ENCODE measurements at regions not wholly inside any gene's neighbourhood (a gene's known extent, or its start where the extent isn't known, plus 50 kb on each side); places are given as distances from the start of the nearest gene placed in this dataset.

DNA sequence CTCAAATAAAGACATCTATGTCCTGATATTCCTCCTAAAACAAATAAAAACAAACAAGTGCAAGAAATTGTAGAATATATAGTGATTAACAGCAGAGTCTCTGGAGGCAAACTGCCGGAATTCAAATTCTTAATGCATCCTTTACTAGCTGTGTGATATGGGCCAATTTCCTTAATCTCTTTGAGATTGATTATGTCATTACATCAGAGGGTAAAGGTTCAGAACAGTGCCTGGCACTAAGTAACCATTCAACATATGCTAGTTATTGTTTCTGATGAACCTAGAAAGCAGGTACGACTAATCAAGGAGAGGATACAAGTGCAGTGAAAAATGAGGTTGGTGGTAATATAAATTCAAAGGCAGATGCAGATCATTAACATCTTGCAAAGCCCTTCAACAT is 81.1 kb upstream of the ADAMTS19 start:
- Mint-ChIP-seq H3K9me3 (no peaks in the 10 kb centered on the region), H3K27ac (no peak overlapping the region), H3K36me3 (no peaks in the 10 kb centered on the region)
- ATAC-seq (no peak), DNase-seq (ENCODE audit: low spot score in 2 of 2) (no peak)

DNA sequence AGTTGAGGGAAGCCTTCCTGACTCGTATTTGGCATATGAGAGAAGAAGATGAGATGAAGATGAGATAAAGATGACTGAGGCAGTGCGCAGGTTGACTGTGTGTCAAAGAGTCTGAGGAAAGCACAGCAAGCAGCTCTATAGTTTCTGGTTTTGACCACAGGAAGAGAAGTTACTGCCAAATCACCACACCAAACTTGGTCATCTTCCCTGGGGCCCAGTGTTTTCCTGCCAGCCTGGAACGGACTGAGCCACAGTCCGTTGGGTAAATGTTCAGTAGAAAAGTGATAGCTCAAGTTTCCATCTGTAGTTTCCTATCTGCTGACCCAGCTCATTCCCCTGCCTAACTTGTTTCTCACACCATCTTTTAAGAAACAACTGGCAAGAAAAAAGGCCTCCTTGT is 80.7 kb upstream of the ADAMTS19 start:
- Mint-ChIP-seq H3K36me3 (no peaks in the 10 kb centered on the region), H3K9me3 (no peaks in the 10 kb centered on the region), H3K27ac (no peak overlapping the region)
- DNase-seq (ENCODE audit: low spot score in 2 of 2) (no peak), ATAC-seq (no peak)

DNA sequence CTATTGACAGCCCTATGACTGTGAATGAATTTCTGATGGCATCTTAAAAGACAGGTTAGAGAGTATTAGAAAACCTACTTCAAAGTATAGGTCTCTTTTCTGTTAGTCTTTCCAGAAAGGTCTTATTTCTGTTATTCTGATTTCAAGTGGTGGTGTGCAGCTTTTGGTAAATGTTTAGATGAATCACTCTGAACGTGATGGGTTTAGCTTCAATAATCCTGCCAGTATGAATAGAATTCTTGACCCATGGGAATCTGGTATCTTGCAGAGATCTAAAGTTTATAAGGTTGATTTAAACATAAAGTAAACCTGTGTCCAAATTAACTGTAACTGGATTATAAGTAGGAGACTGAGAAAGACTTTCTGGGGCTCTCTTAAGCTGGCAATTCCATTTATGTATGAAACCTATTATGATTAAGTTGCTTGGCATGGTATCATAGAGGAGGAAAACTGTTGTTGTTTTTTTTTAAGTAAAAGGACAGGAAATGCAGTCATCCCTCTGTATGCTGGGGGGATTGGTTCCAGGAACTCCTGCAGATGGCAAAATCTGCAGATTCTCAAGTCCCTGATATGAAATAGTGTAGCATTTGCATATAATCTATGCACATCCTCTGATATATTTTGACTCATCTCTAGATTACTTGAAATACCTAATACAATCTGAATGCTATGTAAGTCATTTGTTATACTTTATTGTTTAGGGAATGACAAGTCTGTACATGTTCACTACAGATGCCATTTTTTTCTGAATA is 77.0 kb upstream of the ADAMTS19 start:
- ATAC-seq (no peak), DNase-seq (ENCODE audit: low spot score in 2 of 2) (no peak)
- no peaks in the 10 kb centered on the region for H3K9me3 Mint-ChIP-seq
- H3K27ac Mint-ChIP-seq = no peak overlapping the region
- H3K36me3 Mint-ChIP-seq = no peaks in the 10 kb centered on the region

DNA sequence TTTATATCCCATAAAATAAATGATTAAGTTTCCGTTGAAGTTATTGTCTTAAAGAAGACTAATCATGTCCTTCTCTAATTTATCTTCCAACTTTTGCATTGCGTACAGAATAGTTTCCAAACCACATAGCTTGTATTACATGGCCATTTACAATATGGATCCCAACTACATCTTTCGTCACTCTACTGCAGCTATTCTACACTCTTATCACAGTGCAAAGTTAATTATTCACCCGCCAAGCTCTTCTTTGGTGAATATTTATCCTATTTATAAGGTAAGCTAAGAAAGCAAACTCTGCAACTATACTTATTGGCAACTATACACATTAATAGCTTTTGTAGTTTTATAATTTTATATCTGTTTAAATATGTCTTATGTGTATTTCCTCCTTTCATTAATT is 75.9 kb upstream of the ADAMTS19 start:
- H3K27ac Mint-ChIP-seq = no peak overlapping the region
- no peaks in the 10 kb centered on the region for H3K9me3 Mint-ChIP-seq
- ATAC-seq (no peak), DNase-seq (ENCODE audit: low spot score in 2 of 2) (no peak)
- no peaks in the 10 kb centered on the region for H3K36me3 Mint-ChIP-seq

DNA sequence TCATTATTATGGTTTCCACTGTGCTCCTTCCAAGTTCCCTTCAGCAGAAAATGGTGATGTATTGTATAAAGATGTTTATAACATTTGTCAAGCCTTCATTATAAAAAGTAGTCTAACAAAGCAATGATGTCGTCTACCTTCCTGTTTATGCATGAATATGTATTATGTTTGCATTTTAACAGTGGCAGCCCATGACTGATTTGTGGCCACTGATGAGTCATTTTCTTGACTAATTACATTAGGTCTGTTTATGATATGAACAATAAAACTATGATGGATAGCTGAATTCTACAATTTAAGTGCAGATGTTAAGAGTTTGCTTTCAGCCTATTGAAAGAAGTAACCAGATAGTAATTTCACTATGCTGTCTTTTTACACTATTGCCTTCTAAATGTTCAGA is 75.4 kb upstream of the ADAMTS19 start:
- Mint-ChIP-seq H3K9me3 (no peaks in the 10 kb centered on the region), H3K27ac (no peak overlapping the region), H3K36me3 (no peaks in the 10 kb centered on the region)
- DNase-seq (ENCODE audit: low spot score in 2 of 2) (no peak), ATAC-seq (no peak)

DNA sequence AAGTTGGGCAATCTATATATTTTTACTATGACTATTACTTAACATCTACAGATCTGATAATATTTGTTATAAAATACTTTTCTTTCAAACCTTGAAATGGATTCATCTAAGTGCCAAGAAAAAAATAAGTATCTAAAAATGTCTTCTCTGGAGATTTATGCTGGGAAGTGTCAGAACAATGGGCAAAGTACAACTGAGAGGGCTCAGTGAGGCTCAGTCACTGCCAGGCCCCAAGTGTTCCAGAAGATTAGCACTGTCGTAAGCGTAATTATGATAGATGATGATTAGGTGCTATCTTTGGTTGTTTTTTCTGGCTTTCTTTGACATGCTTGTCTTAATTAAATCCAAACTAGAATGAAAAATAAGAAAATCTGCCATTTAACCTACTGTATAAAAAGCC is 72.2 kb upstream of the ADAMTS19 start:
- no peaks in the 10 kb centered on the region for H3K9me3 Mint-ChIP-seq

DNA sequence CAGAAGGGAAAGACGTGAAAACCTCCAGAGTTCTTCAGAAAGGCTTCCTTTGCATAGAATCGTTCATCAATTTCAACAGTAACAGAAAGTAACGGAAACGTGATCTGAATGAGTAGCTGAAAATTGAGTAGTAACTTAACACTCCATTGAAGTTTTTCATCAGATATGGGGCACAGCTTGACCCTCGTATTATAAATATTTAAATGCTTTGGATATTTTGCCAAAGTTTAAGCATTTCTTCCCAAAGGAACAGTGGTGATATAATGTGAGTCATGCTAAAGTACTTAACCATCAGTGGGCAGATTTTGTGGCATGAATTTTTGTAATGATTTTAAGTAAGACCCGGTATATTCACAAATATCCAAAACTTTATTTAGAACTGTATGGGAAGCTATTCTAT is 67.4 kb upstream of the ADAMTS19 start:
- H3K27ac Mint-ChIP-seq = no peak overlapping the region
- peaks cover 7 to 11% of the 10 kb centered on the region in 2 donors for H3K9me3 Mint-ChIP-seq
- ATAC-seq = no peak
- no peaks in the 10 kb centered on the region for H3K36me3 Mint-ChIP-seq
- DNase-seq (ENCODE audit: low spot score in 2 of 2) = no peak

More for the DNA sequence above, 72.2 kb upstream of the ADAMTS19 start:
- no peak for ATAC-seq
- DNase-seq (ENCODE audit: low spot score in 2 of 2) = no peak
- no peak overlapping the region for H3K27ac Mint-ChIP-seq
- no peaks in the 10 kb centered on the region for H3K36me3 Mint-ChIP-seq

DNA sequence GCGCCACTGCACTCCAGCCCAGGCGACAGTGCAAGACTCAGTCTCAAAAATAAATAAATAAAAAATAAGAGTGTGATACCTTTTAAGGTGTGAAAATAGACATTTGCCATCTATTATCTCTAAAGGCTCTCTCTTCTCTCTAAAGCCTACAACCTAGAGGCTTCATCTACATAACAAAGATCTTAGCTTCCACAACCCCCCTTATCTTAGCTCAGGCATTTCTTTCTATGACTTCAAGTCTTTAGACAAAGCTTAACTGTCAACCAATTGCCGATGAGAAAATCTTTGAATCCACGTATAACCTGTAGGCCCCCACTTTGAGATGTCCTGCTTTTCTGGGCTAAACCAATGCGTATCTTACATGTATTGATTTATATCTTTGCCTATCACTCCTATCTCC is 64.9 kb upstream of the ADAMTS19 start:
- Mint-ChIP-seq H3K9me3 (peaks cover 7 to 11% of the 10 kb centered on the region in 2 donors), H3K27ac (no peak overlapping the region), H3K36me3 (no peaks in the 10 kb centered on the region)
- no peak for DNase-seq (ENCODE audit: low spot score in 2 of 2)
- no peak for ATAC-seq

DNA sequence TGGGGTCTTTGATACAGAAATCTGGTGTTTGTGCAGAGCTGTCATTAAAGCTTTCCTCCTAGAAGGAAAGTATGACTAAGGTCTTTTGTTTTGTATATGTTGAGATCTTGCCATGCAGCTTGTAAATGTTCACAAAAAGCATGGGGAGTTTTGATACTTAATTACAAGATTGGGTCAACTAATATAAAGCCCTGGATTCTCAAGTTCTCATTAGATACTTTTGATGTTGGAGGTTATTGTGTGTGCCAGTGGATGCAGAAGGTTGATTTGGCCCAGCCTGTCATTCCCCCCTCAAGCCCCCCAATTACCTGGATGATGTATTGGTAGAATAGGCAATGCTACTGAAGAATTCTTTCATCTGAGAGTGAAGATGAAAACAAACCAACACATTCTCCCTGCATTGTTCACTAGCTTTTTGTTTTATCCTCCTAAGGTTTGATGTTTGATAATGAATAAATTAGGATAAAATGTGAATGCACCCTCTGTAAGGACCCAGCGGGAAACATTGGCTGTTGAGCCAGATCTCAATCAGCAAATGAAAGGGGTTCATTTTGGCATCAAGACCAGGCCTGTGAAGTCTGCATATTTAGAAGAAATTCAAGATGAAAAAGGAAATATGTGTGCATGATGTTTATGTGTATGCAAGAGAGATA is 61.9 kb upstream of the ADAMTS19 start:
- ATAC-seq (no peak), DNase-seq (ENCODE audit: low spot score in 2 of 2) (no peak)
- H3K9me3 Mint-ChIP-seq = peaks cover 7 to 11% of the 10 kb centered on the region in 2 donors
- H3K36me3 Mint-ChIP-seq = no peaks in the 10 kb centered on the region
- no peak overlapping the region for H3K27ac Mint-ChIP-seq

DNA sequence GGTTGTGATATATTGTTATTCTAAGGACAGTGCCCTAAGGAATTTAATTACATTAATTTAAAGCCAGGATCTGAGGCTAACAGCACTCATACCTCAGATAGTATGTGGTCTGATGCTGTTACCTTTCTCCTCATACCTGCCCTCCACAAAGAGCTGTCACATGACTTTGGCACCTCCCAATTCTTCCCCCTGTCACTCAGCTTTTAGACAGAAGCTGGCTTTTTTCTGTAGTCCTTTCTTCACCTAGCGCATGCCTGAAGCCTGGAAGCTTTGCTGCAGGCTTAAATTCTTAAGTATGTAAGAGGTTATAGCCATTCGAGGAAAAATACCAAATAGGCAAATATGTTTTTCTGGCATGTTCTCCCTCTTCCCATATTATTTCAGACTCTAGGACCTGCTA is 61.0 kb upstream of the ADAMTS19 start:
- Mint-ChIP-seq H3K36me3 (no peaks in the 10 kb centered on the region), H3K9me3 (peaks cover 7 to 11% of the 10 kb centered on the region in 2 donors), H3K27ac (no peak overlapping the region)
- DNase-seq (ENCODE audit: low spot score in 2 of 2) (no peak), ATAC-seq (no peak)

DNA sequence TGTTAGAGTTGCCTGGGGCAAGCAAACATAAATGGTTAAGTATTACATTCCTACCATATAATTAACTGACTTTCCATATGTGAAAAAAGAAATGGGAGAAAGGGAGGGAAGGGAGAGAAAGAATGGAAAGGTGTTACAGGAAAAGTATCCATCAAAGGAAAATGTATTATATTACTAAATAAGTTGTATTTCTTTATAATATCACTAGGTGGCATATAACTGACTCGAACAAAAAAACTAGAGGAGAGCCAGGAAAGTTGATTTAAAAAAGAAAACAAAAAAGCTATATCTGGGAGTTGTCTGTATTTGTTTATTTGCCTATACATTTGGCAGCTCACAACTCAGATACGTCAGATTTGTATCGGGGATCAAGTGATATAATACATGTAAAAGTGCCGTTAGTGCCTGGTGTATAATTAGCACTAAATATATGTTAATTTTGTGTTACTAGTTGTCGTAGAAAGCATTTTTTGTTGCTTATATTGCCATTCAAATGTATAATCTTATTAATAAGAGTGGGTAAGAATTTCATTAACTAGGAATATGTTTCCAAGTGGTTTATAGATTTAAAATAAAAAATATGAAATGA is 59.6 kb upstream of the ADAMTS19 start:
- no peak for ATAC-seq
- Mint-ChIP-seq H3K9me3 (peaks cover 7 to 11% of the 10 kb centered on the region in 2 donors), H3K27ac (no peak overlapping the region), H3K36me3 (no peaks in the 10 kb centered on the region)
- no peak for DNase-seq (ENCODE audit: low spot score in 2 of 2)

DNA sequence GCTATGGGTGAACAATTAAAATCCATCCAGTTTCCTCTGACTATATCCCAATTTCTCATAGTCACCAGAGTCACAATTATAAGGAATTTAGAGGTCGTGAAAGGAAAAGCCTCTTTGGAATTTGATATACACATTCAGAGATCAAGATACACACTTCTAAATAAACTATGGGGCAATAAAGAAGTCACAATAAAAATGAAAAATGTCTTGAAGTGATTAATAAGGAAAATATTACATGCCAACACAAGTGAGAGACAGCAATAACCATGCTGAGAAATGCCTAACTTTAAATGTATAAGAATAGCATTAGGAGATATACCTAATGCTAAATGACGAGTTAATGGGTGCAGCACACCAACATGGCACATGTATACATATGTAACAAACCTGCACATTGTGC is 54.9 kb upstream of the ADAMTS19 start:
- ATAC-seq = no peak
- H3K27ac Mint-ChIP-seq = no peak overlapping the region

DNA sequence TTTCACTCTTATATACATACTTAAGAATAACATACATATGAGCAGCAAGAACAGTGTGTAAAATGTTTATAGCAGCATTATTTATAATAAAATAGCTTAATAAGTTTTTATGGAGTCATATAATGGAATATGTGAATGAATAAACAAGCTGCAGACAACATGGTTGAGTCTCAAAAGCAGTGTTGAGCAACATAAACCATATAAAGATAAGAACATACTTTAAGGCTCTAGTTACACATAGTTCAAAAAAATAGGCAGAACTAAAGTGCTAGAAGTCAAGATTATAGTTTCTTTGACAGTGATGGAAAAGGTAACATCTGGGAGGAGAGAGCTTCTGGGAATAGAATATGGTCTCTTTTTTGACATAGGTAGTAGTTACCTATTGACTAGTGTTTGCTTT is 53.7 kb upstream of the ADAMTS19 start:
- no peak for ATAC-seq
- peaks cover 0 to 5% of the 10 kb centered on the region in 2 donors for H3K9me3 Mint-ChIP-seq
- H3K36me3 Mint-ChIP-seq = no peaks in the 10 kb centered on the region

More for the DNA sequence above, 54.9 kb upstream of the ADAMTS19 start:
- Mint-ChIP-seq H3K9me3 (peaks cover 0 to 5% of the 10 kb centered on the region in 2 donors), H3K36me3 (no peaks in the 10 kb centered on the region)
- no peak for DNase-seq (ENCODE audit: low spot score in 2 of 2)

More for the DNA sequence above, 53.7 kb upstream of the ADAMTS19 start:
- no peak overlapping the region for H3K27ac Mint-ChIP-seq
- no peak for DNase-seq (ENCODE audit: low spot score in 2 of 2)
